ENCODE measurements at regions not wholly inside any gene's neighbourhood (a gene's known extent, or its start where the extent isn't known, plus 50 kb on each side); places are given as distances from the start of the nearest gene placed in this dataset.
A peak's percentile ranks its signal among the peaks of the same experiment; 100 is the strongest.
"Not testable (repeated sequence)": the region's sequence is repeated elsewhere in the genome, so short reads cannot be mapped to it uniquely, and the experiment has no call there.

- not testable (repeated sequence) for H3K9me3 Mint-ChIP-seq, H3K27me3 Mint-ChIP-seq, H3K36me3 Mint-ChIP-seq, H3K4me3 Mint-ChIP-seq, H3K27ac Mint-ChIP-seq, H3K4me1 Mint-ChIP-seq, ATAC-seq
Measured at GRCh38 chr9:62655705-62656104, 1465.9 kb downstream of the SPATA31A7 start.

DNA sequence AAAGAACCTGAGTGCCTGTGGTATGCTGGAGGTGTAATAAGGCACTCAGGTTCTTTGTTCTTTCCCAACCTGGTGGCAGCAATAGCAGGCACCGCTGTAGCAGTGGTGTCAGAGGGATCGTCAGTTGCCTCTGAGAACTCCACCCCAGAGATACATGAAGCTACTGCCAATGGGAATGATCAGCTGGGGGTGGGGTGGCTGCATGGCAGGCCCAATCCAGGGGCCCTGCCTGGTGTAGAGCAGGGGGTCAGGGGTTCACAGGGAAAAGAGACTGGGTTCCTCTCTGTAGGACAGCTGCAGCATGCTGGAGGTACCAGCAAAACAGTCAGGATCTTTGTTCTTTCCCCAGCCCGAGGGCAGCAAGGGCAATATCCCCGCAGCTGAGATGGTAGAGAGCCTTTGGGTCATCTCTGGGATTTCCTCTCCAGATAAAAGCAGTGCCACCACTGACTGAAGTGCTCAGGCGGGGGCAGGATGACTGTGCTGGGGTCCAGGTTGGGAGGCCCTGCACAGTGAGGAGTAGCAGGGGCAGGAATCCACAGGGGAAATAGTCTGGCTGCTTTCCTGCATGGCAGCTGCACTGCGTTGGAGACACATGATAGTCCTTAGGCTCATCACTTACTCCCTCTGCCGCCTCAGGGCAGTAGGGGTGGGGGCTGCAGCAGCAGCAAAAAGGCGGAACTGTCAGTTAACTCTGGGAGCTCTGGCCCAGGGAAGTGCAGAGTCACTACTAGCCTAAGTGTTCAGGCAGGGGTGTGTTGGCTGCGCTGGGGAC, 1473.1 kb downstream of the SPATA31A7 start:
- H3K36me3 Mint-ChIP-seq, H3K4me3 Mint-ChIP-seq, H3K9me3 Mint-ChIP-seq, H3K27ac Mint-ChIP-seq, H3K4me1 Mint-ChIP-seq, H3K27me3 Mint-ChIP-seq: not testable (repeated sequence)
- ATAC-seq: peak; percentile 31

GRCh38 chr9:62663512-62663911, 1473.7 kb downstream of the SPATA31A7 start:
- H3K27ac Mint-ChIP-seq, H3K36me3 Mint-ChIP-seq, H3K4me3 Mint-ChIP-seq, H3K9me3 Mint-ChIP-seq, ATAC-seq, H3K27me3 Mint-ChIP-seq, H3K4me1 Mint-ChIP-seq: not testable (repeated sequence)

GRCh38 chr9:62667137-62667824, 1477.4 kb downstream of the SPATA31A7 start:
- ATAC-seq, H3K27me3 Mint-ChIP-seq, H3K27ac Mint-ChIP-seq, H3K4me1 Mint-ChIP-seq, H3K36me3 Mint-ChIP-seq, H3K4me3 Mint-ChIP-seq, H3K9me3 Mint-ChIP-seq: not testable (repeated sequence)

DNA sequence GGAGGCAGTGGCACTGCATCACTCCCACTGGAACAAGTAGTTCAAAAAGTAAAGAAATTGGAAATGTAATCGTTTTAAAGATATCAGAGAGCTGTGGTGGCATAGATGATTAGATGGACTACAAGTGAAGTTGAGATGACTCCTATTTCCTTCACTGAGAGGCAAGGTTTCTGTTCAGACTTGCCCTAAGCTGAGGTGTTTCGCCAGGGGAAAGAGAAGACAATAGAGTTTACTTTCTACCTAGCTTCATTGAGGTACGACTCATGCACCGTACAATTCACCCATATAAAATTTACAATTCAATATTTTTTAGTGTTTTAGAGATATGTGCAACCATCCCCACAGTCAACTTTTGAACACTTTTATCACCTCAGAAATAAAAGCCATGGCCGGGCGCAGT, 1487.2 kb downstream of the SPATA31A7 start:
- H3K4me1 Mint-ChIP-seq, H3K36me3 Mint-ChIP-seq, ATAC-seq, H3K9me3 Mint-ChIP-seq, H3K4me3 Mint-ChIP-seq, H3K27me3 Mint-ChIP-seq, H3K27ac Mint-ChIP-seq: not testable (repeated sequence)

- H3K4me3 Mint-ChIP-seq, H3K27me3 Mint-ChIP-seq, H3K4me1 Mint-ChIP-seq, H3K9me3 Mint-ChIP-seq, H3K27ac Mint-ChIP-seq, H3K36me3 Mint-ChIP-seq, ATAC-seq: not testable (repeated sequence)
Measured at GRCh38 chr9:62678336-62678735, 1488.5 kb downstream of the SPATA31A7 start.

DNA sequence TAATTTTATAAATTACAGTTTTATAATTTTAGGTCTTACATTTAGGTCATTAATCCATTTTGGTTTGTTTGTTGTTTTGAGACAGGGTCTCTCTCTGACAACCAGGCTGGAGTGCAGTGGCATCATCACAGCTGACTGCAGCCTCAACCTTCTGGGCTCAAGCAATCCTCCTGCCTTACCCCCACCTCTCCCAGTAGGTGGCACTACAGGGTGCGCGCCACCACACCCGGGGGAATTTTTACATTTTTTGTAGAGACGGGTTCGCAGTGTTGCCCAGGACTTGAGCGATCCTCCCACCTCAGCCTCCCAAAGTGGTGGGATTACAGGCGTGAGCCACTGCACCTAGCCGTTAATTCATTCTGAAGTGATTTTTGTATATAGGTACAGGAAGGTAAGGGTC, 1489.2 kb downstream of the SPATA31A7 start:
- not testable (repeated sequence) for H3K27me3 Mint-ChIP-seq, H3K27ac Mint-ChIP-seq, H3K36me3 Mint-ChIP-seq, H3K9me3 Mint-ChIP-seq, H3K4me1 Mint-ChIP-seq, H3K4me3 Mint-ChIP-seq
- peak; percentile 59 for ATAC-seq

DNA sequence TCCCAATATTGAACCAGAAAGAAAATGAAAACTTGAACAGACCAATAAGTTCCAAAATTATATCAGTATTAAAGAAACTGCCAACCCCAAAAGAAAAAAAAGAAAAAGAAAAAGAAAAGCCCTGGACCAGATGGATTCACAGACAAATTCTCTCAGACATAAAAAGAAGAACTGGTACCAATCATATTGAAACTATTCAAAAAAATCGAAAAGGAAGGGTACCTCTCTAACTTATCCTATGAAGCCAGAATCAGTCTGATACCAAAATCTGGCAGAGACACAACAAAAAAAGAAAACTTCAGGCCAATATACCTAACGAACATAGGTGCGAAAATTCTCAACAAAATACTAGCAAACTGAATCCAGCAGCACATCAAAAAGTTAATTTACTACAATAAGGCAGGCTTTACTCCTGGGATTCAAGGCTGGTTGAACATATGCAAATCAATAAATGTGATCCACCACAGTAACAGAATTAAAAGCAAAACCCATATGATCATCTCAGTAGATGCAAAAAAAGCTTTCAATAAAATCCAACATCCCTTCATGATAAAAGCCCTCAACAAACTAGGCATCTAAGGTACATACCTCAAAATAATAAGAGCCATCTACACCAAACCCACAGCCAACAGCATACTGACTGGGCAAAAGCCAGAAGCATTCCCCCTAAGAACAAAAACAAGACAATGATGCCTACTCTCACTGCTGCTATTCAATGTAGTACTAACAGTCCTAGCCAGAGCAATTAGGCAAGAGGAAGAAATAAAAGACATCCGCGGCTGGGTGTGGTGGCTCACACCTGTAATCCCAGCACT, 1495.2 kb downstream of the SPATA31A7 start:
- ATAC-seq: peak; percentile 90
- not testable (repeated sequence) for H3K27me3 Mint-ChIP-seq, H3K36me3 Mint-ChIP-seq, H3K4me3 Mint-ChIP-seq, H3K27ac Mint-ChIP-seq, H3K4me1 Mint-ChIP-seq, H3K9me3 Mint-ChIP-seq

DNA sequence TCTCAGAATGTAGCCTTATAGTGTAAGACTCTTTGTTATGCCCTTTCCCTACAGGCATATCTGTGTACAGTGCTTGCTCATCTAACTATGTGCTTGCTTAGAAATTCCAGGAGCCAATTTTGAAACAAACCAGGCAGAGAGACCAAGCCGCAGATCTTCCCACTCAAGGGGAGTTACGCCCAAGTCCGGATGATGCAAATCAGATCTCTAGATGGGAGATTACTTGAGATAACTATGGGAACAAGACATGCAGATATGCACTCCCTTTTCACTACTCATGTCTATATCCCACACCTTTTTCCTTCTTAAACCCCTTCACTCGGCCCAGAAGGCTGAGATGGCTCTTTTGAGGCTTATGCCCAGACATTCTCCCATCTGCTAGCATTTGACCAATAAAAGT, 1496.5 kb downstream of the SPATA31A7 start:
- not testable (repeated sequence) for H3K4me3 Mint-ChIP-seq, H3K27me3 Mint-ChIP-seq, ATAC-seq

GRCh38 chr9:62693019-62693418, 1503.2 kb downstream of the SPATA31A7 start:
- not testable (repeated sequence) for H3K27ac Mint-ChIP-seq, H3K4me3 Mint-ChIP-seq, ATAC-seq, H3K9me3 Mint-ChIP-seq, H3K36me3 Mint-ChIP-seq, H3K27me3 Mint-ChIP-seq, H3K4me1 Mint-ChIP-seq

More for the DNA sequence above, 1496.5 kb downstream of the SPATA31A7 start:
- not testable (repeated sequence) for H3K9me3 Mint-ChIP-seq, H3K27ac Mint-ChIP-seq, H3K36me3 Mint-ChIP-seq, H3K4me1 Mint-ChIP-seq

DNA sequence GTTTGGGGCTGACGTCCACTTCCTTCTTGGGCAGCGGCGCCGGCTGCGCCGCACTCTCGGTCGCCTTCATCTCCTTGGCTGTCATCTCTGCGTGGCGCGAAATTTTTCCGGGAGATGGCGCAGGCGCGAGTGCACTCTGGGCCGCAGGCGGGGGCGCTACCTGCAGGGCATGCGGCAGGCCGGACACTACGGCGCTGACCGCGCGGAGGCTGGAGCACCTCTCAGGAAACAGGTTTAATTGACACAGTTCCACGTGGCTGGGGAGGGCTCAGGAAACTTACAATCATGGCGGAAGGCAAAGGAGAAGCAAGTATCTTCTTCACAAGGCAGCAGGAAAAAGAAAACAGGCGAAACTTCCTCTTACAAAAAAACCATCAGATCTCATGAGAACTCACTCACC, 1521.5 kb downstream of the SPATA31A7 start:
- H3K9me3 Mint-ChIP-seq, H3K27ac Mint-ChIP-seq, ATAC-seq, H3K27me3 Mint-ChIP-seq, H3K4me3 Mint-ChIP-seq, H3K4me1 Mint-ChIP-seq, H3K36me3 Mint-ChIP-seq: not testable (repeated sequence)

GRCh38 chr9:62725580-62725979, 1535.7 kb downstream of the SPATA31A7 start:
- not testable (repeated sequence) for H3K36me3 Mint-ChIP-seq, H3K4me3 Mint-ChIP-seq, H3K4me1 Mint-ChIP-seq, H3K27me3 Mint-ChIP-seq, H3K27ac Mint-ChIP-seq, ATAC-seq, H3K9me3 Mint-ChIP-seq

DNA sequence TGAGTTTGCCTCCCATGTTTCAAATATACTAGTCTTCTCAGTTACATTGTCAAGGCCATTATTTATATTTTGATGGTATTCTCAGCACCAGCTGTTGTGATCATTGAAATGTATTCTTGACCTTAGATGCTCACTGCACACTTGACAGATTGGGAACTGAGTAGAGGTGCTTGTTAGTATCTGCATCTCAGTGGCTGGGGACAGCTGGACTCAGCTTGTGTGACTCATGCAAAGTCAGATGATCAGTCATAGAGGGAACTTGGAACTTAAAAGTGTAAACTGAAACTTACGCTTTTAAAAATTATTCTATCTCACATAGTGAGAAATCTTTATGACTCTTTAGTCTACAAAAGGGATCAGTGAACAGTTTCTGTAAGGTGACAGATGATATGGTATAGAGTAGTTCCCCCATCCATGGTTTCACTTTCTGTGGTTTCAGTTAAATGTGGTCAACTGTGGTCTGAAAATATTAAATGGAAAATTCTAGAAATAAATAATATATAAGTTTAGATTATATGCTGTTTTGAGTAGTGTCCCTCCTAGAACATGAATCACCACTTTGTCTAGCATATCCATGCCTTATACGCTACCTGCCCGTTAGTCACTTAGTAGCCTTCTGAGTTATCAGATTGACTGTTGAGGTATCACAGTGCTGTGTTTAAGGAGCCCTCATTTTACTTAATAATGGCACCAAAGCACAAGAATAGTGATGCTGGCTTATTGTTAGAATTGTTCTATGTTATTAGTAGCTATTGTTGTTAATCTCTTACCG, 1540.6 kb downstream of the SPATA31A7 start:
- not testable (repeated sequence) for H3K36me3 Mint-ChIP-seq, H3K27ac Mint-ChIP-seq, H3K4me1 Mint-ChIP-seq, H3K4me3 Mint-ChIP-seq, H3K9me3 Mint-ChIP-seq, H3K27me3 Mint-ChIP-seq
- peak; percentile 93 for ATAC-seq

GRCh38 chr9:62731015-62731414, 1541.2 kb downstream of the SPATA31A7 start:
- H3K36me3 Mint-ChIP-seq, H3K9me3 Mint-ChIP-seq, H3K4me3 Mint-ChIP-seq, ATAC-seq, H3K4me1 Mint-ChIP-seq, H3K27me3 Mint-ChIP-seq, H3K27ac Mint-ChIP-seq: not testable (repeated sequence)

DNA sequence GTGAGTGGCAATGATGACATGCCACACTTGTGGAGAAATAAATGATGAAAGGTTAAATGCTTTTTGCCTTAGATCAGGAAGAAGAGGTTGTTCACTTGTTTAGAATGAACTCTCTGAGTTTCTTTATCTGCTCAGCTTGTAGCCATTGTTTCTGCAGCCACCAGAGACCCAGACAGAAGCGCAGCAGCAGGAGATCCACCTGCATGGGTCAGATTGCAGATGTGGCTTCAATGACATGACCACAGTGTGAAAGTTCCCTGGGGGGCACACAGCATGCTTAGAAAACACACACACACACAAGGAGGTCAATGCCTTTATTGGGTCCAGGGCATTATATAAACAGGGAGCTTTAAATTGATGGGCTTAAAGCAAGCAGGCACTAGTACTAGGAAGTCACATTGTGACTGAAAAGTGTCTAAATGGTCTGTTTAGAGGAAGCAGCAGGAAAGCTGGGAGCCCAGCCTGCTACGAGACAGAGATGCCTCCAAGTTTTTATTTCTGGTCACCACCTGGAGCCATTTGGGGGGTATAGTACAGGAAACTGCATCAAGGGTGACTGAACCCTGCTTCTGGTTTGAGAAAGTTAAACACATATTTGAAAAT, 1547.3 kb downstream of the SPATA31A7 start:
- H3K36me3 Mint-ChIP-seq, H3K9me3 Mint-ChIP-seq, H3K27me3 Mint-ChIP-seq, H3K27ac Mint-ChIP-seq, H3K4me1 Mint-ChIP-seq, ATAC-seq, H3K4me3 Mint-ChIP-seq: not testable (repeated sequence)

All from stimulated activated memory B cell treated with anti-CD40 and anti-IgM and Interleukin-4, amounts not matched to agents 10 μg/mL and 1 μg/mL and 100 μg/mL, for 72 hours (primary cell).